Amygdala (tissue), 56 donors: ENCODE measurements at regions not wholly inside any gene's neighbourhood (a gene's known extent, or its start where the extent isn't known, plus 50 kb on each side); places are given as distances from the start of the nearest gene placed in this dataset.
"Not testable (repeated sequence)": the region's sequence is repeated elsewhere in the genome, so short reads cannot be mapped to it uniquely, and the experiment has no call there.

Source experiments
- DNase-seq, 56 donors: peaks; one replicate each; lab custom pipeline; 2025; lab: John Stamatoyannopoulos, UW

DNA sequence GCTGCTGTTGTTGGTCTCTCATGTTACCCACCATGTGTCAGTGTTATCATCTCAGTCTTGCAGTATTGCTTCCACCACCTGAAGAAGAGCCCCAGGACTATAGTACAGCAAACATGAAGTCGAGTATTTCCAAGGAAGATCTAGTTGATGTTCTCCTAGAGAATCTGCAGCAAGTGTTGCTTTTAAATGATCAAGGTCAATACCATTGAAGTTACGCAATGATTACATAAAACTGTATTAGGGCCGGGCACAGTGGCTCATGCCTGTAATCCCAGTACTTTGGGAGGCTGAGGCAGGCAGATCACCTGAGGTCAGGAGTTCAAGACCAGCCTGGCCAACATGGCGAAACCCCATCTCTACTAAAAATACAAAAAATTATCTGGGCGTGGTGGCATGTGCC lies 173.9 kb downstream of the TJP1 start:
- DNase-seq: not testable (repeated sequence)

DNA sequence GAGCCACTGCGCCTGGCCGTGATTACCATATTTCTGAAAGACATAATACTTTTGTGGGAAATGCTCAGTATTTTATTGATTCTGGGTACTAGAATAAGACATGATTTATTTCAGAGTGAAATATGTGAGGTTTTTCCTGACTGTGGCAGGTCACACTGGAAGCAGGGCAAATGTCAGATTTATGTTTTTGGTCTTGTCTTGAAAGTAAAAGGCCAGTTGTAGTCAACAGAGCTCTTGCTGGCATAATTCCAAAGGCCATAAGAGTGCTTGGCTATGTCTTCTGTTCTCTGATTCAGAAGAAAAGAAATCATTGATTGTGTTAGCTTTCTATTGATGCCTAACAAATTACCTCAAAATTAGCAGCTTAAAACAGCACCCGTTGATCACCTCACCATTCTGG lies 176.4 kb downstream of the TJP1 start:
- DNase-seq: no peak

DNA sequence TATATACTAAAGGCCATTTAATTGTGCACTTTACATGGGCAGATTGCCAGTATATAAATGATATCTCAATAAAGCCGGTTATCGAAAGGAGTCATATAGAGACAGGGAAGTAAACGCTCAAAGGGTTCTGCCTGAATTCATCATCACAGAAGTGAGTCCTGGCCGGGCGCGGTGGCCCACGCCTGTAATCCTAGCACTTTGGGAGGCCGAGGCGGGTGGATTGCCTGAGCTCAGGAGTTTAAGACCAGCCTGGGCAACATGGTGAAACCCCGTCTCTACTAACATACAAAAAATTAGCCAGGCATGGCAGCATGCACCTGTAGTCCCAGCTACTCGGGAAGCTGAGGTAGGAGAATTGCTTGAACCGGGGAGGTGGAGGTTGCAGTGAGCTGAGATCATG lies 177.9 kb downstream of the TJP1 start:
- not testable (repeated sequence) for DNase-seq

DNA sequence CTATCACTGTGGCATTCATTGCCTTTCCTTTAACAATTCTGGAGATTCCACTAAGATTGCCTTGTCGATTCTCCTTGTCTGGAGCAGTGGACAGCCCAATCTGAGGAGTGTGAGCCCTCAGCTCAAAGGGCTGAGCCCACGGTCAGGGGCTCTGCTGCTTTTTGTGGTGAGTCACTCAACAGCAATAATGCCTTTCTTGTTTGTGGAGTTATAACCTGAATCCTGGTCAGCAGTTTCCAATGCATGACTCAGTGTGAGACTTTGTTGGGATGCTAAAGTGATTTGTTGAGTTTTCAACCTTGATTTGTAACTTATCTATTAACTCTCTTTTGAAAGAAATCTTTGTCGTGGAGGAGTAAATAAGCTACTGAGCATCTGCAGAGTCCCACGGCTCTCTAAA lies 183.5 kb downstream of the TJP1 start:
- no peak for DNase-seq

DNA sequence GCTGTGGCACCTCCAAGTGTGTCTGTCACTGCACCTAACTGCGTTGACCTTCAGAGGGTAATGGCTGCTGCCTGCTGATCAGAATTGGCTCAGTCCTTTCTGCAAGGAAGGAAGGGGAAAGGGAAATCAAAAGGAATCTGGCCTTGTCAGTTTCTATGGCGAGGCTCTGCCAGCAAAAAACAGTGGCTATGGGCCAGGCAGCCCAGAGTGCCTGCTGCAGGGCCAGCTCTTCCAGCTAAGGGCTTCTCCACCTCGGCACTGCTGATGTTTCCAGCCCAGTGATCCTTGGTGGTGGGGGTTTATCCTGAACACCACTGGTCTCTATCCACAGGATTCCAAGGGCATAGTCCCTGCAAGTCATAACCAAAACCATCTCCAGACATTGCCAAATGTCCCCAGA lies 184.3 kb downstream of the TJP1 start:
- no peak for DNase-seq

DNA sequence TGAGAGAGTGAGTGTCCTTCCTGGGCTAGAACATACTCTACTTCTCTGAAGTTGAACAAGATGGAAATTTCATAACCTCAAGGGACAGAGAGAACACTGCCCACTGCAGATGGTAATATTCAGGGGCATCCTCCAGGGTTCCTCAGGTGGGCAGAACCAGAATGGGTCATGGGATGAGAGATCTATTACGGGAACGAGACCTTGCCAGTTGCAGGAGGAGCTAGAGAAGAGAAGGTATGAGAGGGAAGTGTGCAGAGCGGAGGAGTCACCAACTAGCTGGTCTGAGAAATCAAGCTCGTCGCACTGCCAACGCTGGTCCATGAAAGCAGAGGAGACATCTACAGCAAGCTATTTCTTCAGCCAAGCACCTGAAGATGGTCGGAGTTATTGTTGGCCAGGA lies 184.7 kb downstream of the TJP1 start:
- no peak for DNase-seq

DNA sequence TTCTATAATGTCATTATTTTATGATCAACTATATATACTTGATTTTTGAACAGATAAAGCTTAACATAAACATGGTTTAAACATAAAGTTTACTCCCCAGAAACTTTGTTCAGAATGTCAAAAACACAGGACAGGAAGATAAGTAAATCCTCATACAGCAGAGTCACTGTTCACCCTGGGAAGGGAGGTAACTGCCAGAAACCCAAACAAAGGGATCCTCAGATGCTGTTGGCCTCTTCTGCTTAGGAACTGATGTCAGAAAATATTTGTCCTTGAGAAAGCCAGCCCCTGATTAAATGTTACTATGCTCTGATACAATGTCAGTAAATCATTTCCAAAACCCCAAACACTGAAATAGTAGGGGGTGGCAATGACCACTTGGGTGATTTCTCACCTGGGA lies 185.3 kb downstream of the TJP1 start:
- no peak for DNase-seq

DNA sequence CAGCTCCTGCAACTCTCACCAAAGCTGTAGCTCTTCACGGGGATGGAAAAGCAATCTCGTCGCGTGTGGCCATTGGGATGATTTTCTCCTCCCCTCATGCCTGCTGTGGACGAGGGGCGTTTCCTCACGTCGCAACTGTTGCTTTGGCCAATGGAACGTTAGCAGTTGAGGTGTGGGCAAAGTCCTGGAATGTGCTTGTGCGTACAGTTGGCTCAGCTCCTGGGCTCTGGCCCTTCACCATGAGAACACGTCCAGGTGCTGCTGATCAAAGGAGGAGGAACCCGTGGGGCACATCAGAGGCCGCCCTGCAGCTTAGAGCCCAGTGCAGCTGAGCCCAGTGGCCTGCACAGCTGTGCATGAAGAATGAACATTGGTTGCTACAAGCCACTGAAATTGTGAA lies 186.1 kb downstream of the TJP1 start:
- no peak for DNase-seq

DNA sequence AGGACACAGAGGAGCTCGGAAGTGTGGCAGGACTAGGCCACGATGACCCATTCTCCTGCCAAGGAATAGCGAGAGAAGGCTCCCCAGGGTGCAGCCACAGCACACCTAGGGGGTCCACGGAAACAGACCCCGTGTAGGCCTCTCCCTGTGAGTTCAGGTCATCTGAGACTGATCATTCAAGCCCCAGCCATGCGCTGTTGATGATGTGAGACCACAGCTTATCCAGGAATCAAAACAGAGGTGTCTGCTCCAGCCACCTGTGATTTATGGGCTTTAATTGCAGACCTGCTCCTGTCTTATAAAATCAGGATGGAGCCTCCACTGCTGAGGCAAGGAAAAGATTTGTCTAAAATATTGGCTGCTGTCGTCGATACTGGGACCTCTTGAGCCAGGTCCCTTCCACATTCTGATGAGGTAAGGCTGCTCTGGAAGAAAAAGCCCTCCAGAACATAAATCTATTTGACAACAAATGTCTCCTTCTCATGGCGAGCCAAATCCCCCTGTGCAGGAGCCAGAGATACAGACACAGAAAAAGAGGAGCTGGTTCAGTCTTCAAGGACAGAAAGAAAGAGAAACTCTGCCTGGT lies 186.7 kb downstream of the TJP1 start:
- no peak for DNase-seq

DNA sequence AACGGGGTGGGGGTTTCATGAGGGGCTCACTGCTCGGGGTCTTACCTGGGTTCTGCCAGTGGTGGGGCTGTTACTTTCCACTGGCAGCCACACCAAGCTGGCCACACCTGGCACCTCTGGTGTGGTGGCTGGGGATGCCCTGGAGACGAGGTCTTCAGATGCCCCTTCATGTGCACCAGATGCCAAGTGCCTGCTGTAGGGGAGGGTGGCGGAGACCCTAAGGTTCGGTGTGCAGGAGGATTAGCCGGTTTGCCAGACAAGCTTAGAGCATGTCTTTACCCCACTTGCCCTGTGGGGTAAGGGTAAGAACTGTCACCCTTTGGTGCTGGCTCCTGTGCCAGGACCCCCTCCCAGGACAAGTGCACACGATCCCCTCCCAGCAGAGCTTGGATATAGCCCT lies 188.3 kb downstream of the TJP1 start:
- no peak for DNase-seq

DNA sequence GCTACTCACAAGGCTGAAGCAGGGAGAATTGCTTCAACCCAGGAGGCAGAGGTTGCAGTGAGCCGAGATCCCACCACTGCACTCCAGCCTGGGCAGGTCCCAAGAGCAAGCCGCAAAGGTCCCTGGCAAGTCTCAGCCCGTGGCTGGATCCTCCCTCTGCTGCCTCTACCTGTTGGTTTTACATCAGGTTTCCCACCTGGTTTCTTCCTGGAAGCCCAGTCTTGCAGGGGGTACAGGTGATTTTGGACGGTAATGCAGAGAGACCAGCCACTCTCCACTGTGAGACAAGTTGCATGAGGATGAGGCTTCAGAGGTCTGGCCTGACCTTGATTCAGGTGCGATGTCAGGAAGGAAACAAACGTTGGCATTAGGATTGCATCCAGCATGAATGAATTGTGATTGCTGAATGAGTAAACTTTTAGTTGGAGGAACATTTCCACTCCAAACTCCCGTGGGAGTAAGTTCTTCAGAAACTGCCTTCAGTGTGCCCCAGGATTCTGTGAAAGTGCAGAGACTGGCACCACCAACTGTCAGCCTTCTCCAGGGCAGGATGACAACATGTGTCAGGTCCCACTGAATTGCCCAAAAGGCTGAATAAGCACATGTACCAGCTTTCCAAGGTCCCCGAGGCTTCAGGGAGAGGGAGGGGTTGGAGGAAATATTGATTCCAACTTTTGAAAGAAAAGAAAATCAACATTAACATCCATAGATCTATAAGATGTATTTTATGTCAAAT lies 189.4 kb downstream of the TJP1 start:
- DNase-seq: no peak

DNA sequence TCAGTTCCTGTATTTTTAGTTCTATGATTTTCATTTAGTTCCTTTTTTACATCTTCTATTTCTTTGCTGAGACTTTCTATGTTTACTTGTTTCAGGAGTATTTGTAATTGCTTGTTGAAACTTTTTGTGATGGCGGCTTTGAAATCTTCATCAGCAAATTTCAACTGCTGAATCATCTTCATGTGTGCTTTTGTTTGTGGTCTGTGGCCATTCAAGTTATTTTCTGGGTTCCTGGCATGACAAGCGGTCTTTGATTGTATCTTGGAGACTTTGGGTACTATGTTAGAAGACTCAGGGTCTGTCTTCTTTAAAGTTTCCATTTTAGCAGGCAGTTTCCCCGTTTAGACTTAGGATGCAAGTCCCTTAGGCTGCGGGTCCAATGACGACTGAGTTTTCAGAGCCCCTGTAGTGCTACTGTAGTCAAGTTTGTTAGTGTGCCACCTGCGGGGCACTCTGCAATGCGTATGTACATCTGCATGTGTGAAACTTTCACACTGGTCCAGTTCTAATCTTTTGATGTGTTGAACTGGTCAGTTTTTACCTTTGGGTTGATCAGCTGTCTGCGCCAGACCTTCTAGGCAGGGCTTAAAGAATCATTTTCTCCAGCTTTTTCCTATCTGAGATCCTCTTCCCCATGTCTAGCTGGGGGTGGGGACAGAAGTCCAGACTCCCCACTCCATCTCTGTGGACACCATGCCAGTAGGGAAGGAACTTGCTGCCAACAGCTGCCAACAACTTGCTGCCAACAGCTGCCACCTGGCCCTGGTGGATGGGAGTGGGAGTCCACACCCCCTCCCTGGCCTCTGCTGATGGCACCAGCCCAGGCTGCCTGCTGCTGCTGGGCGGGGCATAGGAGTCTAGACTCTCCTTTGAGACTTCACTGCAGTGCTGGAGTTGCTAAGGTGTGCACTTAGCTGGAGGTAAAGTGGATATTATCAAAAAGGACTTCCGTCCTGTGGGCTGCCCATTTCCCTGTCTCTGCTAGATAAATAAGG lies 190.9 kb downstream of the TJP1 start:
- no peak for DNase-seq

DNA sequence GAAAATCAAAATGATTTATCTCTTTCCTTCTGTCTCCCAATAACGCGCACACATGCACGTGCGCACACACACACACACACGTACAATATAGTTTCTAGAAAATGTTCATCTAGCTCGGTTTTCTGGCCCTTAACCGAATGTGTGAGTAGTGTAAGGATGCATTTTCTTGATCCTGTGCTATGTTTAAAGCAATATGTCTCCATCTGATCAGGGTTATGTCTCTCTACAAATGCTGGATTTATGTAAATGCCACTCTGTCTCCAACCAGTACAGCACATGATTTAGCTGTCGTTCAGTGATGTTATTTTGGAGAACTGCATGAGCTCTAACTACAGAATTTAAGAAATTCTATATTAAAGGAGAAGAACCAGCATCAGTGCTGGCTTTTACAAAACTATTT lies 198.0 kb downstream of the TJP1 start:
- DNase-seq: no peak

DNA sequence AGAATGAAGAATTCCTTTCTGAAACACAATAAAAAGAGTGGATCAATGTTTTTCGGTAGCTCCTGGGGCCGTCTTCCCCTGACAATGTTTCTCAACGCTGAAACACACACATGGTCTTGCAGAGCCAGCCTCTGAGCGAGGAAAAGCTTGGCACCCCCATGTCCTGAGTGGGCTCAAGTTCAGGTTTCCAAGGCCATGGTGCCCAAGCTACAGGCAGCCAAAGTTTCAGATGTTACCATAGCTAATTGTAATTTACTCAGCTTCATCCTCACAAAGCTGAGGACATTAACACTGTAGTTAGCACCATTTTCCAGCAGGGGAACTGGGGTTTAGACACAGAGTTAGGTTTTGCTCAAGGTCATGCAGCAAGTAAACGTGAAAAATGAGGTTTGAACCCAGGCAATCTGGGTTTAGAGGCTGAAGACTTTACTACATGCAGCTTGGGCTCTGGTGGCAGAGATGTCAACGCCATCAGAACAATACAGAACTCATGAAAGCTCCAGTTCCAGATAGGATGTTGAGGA lies 199.1 kb downstream of the TJP1 start:
- DNase-seq: no peak

DNA sequence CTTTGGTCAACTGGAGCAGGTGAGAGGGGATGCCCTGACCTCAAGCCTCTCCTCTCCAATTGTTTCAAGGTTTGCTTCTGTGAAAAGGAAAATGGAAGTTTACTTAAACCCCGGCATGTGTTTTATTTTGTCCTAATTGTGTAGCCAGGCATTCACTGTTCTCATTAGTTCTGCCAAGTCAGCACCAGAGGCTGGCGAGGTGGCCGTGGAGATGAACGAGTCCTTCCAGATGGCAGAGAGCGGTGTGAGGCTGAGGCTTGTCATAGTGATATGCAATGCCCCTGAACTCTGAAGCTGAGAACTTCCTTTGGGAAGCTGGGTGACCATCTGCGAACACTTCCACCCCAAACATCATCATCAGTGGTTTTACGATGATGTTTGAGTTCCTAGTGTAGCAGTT lies 199.6 kb downstream of the TJP1 start:
- no peak for DNase-seq

DNA sequence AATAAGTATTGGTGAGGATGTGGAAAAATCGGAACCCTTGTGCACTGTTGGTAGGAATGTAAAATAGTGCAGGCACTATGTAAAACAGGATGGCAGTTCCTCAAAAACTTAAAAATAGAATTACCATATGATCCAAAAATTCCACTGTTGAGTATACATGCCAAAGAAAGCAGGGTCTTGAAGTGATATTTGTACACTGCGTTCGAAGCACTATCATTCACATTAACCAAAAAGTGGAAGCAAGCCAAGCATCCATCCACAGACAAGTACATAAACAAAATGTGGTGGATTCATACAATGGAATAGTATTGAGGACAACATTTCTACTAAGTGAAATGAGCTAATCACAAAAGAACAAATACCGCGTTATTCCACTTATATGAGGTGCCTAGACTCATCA lies 200.7 kb downstream of the TJP1 start:
- no peak for DNase-seq

DNA sequence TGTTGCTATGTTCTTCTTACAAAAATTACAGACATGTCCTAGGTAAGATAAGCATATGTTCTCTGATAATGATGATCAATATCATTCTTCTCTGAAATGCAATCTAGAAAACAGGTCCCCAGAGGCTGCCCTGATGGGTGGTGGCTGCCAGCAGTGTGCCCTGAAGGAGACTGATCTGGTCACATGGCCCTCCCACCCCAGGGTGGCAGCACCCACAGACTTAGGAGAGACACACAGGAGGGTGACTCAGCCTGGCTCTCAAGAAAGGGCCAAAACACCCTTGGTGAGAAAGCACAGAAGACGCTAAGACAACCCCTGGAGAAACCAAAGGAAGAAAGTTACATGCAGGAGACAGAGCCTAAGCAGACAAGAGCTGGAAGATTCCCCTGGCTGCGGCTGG lies 203.7 kb downstream of the TJP1 start:
- DNase-seq: no peak

DNA sequence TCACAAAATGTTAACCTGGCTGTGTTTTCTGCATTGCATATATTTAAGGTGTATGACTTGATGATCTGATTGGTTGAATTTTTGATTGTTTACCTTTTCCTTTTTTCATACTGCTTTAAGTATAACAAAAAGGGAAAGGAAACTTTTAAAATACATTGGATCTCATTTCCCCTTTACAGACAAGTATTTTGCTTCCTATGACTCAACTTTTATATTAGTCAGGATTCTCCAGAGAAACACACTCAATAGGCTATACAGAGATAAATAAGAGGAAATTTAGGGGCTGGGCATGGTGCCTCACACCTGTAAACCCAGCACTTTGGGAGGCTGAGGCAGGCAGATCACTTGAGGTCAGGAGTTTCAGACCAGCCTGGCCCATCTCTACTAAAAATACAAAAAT lies 205.8 kb downstream of the TJP1 start:
- DNase-seq: no peak

DNA sequence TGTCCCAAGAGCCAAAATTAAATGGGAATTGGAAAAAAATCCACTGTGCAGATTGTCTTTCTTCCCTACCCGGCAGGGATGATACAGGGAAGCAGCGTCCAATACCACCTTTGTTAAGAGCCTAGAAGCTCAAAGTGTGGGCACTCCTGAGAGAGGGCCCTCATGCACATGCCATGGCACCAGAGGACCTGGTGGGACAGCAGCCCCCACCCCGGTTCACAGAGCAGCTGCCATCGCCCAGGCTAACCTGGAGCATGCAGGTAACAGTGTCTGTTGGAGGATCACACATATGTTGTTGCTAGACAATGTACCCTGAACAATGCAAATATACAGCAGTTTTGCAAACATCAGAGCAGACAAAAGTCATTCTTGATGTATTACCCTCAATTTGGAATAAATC lies 206.5 kb downstream of the TJP1 start:
- DNase-seq: no peak

DNA sequence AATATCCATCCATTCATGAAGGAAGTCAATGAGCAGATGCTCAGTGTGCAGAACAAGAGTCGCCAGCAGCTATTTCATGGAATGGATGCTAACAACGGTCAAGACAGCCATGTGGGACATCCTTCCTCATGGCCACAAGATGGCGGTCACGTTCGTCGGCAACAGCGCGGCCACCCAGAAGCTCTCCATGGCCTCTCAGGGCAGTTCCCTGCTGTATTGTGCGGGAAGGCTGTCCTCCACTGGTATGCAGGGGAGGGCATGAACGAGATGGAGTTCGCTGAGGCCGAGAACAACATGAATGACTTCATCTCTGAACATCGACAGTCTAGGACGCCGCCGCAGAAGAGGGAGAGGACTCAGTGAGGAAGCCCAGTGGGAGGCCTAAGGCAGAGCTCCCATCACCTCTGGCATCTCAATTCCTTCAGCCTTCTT lies 208.3 kb downstream of the TJP1 start:
- no peak for DNase-seq

DNA sequence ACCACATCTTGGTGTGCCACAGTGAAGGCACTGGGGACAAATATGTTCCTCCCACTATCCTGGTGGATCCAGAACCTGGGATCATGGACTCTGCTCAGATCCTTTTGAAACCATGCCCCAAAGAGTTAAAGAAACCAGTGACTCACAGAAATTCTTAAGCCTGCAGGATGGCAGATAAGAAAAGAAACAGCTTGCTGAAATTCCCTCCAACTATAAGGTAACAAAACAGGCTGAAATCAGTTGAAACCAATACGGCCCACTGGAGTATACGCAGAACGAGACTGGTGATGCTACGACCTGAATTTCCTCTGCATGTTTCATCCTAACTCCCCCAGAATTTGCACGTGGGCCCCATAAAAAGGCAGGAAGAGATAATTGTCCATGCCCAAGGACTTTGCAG lies 209.6 kb downstream of the TJP1 start:
- no peak for DNase-seq
